GM10248 (cell line): ENCODE measurements at regions not wholly inside any gene's neighbourhood (a gene's known extent, or its start where the extent isn't known, plus 50 kb on each side); places are given as distances from the start of the nearest gene placed in this dataset.

Experiments
- CTCF ChIA-PET: fragments of 300-600 bp; sonication (Branson Sonifier 250); formaldehyde crosslinking; extraction: SDS; loops from one replicate; lab custom pipeline; 2021; ENCODE audit warnings: antibody characterized with exemption; lab: Yijun Ruan, JAX
- POLR2A ChIA-PET: fragments of 350-650 bp; sonication (Branson Sonifier 250); formaldehyde crosslinking; extraction: SDS; loops from one replicate; lab custom pipeline; 2020; ENCODE audit warnings: antibody characterized with exemption; lab: Yijun Ruan, JAX
- DNase-seq: peaks from one replicate; pipeline ENCODE4 v3.0.0; 2012; ENCODE audit errors: extremely low spot score
- TF ChIP-seq, protein P1 (sequence below): IDR thresholded peaks from 2 replicates; pipeline ENCODE4 v1.5.1; 2012; ENCODE audit warnings: mild to moderate bottlenecking, low read depth; ENCODE audit errors: extremely low read depth, missing control alignments, control extremely low read depth

GRCh38 chr6:103273048-103273447, 1586.7 kb downstream of the HACE1 start:
- CTCF ChIA-PET: interaction anchor here (0.7 kb wide), 1 partner anchor 9 kb away, joined by 4 read pairs; no protein-coding TSS in a partner anchor
- no peak for DNase-seq
- POLR2A ChIA-PET: no interaction called here
- TF ChIP-seq, protein P1, sequence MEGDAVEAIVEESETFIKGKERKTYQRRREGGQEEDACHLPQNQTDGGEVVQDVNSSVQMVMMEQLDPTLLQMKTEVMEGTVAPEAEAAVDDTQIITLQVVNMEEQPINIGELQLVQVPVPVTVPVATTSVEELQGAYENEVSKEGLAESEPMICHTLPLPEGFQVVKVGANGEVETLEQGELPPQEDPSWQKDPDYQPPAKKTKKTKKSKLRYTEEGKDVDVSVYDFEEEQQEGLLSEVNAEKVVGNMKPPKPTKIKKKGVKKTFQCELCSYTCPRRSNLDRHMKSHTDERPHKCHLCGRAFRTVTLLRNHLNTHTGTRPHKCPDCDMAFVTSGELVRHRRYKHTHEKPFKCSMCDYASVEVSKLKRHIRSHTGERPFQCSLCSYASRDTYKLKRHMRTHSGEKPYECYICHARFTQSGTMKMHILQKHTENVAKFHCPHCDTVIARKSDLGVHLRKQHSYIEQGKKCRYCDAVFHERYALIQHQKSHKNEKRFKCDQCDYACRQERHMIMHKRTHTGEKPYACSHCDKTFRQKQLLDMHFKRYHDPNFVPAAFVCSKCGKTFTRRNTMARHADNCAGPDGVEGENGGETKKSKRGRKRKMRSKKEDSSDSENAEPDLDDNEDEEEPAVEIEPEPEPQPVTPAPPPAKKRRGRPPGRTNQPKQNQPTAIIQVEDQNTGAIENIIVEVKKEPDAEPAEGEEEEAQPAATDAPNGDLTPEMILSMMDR: no peak

DNA sequence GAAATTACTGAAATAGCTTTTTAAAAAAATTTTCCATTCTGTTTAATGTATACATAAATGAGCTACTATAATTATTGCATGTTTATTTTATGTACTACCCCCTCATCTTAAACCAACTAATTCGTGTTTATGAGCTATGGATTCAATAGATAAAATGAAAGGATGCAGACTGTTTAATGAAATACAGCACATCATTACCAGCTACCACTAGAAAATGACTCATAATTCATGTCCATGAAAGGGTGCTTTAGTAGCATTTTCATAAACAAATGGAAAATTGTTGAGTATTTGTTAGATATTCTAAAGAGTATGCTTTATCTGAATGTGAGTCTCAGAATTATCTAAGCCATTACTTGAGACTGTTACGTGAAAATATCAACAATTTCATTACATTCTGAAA, 1590.1 kb downstream of the HACE1 start:
- CTCF ChIA-PET: no interaction called here
- POLR2A ChIA-PET: no interaction called here
- TF ChIP-seq, protein P1: no peak
- DNase-seq: no peak

GRCh38 chr6:103268335-103268734, 1591.4 kb downstream of the HACE1 start:
- ChIA-PET POLR2A (no interaction called here), CTCF (no interaction called here)
- TF ChIP-seq, protein P1: no peak

GRCh38 chr6:103264020-103264419, 1595.7 kb downstream of the HACE1 start:
- no peak for DNase-seq
- CTCF ChIA-PET: no interaction called here
- POLR2A ChIA-PET: no interaction called here
- TF ChIP-seq, protein P1: no peak

More at GRCh38 chr6:103268335-103268734, 1591.4 kb downstream of the HACE1 start:
- DNase-seq: no peak

- no peak for DNase-seq
- TF ChIP-seq, protein P1: no peak
- ChIA-PET POLR2A (no interaction called here), CTCF (no interaction called here)
Observed at GRCh38 chr6:103255132-103255531, 1604.6 kb downstream of the HACE1 start.

- ChIA-PET CTCF (interaction anchor here (1.1 kb wide), 1 partner anchor 22 kb away, joined by 3 read pairs; no protein-coding TSS in a partner anchor), POLR2A (no interaction called here)
- DNase-seq: no peak
- TF ChIP-seq, protein P1: no peak
Observed at GRCh38 chr6:103236923-103237322, 1622.8 kb downstream of the HACE1 start.
